HG02763 (cell line): ENCODE measurements at regions not wholly inside any gene's neighbourhood (a gene's known extent, or its start where the extent isn't known, plus 50 kb on each side); places are given as distances from the start of the nearest gene placed in this dataset.
"Not testable (repeated sequence)": the region's sequence is repeated elsewhere in the genome, so short reads cannot be mapped to it uniquely, and the experiment has no call there.

Experiments
- ATAC-seq: cut with Tn5 transposase; IDR thresholded peaks from one replicate; pipeline ENCODE4 v1.9.1; 2021; ENCODE audit warnings: mild to moderate bottlenecking, moderate library complexity; ENCODE audit not compliant: unreplicated experiment

DNA sequence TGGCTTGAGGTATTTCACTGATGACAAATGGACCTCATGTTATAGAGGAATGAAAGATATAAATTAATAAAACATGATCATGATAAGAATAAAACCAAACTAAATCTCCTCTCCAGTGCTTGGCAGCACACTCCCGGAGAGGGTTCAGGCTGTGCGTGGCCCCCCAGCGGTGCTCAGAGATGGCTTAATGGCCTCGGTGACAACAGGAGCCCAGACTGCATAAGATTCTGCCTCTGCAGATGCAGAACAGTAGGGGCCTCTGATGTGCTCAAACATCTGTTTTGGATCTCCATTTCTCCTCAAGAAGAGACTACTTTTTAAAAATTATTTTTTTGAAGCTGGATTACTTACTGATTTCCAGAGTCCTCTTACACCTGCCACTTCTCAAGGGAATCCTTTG lies 67.0 kb upstream of the CHD6 start:
- ATAC-seq, result not testable (repeated sequence)

DNA sequence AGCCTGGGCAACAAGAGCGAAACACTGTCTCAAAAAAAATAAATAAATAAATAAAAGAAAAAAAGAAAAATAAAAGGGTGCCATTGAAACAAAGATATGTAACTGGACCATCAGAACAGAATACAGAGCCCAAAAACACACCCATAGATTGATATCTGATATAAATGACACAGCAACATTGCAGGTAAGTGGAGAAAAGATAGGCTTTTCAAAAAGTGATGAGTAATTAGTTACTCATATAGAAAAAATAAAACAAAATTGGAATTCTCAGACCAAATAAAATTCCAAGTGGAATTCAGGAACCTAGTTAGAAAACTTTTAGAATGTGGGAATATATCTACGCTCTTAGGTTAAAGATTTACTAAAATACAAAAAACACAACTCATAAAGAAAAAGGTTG lies 60.6 kb upstream of the CHD6 start:
- no peak for ATAC-seq

DNA sequence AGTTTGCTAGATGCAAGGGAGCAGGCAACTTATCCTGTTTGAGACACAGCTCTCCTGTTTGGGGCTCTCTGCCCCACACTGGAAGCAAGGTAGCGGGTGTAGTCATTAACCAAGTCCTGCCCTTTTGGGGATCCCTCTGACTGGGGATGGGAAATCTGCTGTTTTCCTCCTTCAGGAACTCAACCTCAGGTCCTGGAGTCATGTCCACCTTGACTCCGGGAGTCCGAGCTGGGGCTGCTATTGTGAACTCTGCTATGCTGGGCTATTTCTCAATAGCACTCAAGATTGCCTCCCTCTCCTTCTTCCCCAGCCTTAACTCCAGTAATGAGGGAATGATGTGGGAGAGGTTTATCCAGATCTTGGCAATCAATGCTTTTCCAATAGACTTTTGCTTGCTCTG lies 54.1 kb upstream of the CHD6 start:
- ATAC-seq, result no peak

DNA sequence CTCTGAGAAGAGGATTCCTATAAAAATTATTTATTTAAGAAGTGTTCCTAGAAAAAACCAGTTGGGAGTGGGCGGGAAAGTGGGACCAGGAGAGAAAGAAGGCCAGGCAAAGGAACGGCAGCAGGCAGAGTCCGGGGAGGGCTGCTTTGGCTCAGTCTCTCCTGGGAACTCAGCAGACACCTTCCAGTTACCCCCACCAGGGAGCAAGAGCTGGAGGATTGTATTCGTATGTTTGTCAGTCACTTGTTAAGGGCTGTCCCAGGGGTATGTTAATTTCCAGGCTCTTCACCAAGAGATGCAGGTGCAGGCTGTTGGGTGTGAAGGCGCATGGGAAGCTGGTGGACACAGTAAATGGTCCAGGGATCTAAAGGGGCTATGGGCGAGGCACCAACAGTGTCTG lies 53.0 kb upstream of the CHD6 start:
- ATAC-seq, result no peak

DNA sequence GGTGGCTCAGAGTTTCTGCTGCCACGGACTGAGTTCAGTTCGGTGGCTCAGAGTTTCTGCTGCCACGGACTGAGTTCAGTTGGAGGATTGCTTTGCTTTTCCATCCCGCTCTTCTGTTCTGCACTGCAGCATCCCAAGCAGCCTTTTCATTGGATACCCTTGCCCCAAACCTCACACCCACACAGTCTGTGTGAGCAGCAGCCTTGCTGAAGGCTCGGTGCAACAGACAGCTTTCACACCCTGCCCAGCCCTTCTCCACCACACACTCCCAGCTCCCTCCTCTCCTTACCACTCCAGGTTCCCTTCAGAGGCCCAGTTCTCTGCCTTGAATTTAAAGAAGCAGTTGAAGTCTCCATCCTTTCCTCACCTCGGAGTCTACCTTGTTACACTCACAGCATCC lies 52.5 kb upstream of the CHD6 start:
- no peak for ATAC-seq

DNA sequence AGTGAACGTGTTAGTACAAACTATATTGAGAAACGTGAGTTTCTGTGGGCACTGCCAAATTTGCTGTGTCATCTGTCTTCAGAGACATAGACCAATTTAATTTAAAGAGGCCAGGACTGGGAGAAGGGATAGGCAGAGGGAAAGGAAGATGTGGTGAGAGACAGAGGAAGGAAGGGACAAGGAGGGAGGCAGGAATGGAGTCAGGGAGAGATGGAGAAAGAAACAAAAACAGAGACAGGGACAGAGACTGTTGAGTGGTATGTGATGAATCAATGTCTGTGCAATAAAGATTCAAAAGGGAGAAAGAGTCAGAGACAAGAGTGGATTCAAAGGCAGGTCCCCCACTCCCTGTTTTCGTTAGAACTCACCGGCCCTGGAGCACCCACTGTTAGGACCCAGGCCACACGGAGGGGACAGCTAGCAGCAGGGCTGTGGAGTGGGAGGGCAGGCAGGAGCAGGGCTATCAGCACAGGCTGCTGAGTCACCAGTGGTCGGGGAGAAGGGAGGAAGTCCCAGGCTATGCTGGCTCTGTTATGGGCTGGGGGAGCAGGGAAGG lies 51.6 kb upstream of the CHD6 start:
- no peak for ATAC-seq

DNA sequence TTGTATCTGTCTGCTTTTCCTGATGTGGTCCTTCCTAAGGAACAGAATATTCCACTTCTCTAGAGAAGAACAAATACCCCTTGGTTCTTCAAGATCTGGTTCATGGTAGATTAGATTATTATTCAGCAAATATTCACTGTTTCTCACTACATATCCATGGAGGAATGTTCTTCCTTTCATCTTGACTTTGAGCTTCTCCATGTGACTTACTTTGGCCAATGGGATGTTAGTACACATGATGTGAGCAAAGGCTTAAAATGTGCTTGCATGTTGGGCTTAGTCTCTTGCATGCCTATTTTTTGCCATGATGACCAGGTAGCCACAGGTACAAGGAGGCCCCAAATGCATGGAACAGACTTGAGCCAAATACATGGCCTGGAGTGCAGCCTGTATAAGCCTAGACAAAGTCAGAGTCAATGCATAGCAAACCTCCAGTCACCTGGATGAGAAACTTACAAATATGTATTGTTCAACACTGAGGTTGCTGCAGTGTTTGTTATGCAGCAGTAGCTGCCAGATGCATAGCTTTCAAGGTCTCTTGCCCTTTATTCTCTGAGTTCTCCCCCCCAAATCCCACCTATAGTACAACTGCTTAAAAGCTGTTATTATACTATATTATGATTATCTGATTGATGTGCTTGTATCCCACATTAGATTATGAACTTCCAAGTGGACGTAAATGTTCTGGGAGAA lies 50.0 kb upstream of the CHD6 start:
- ATAC-seq, result no peak
